Activated naive CD8-positive, alpha-beta T cell treated with anti-CD3 and anti-CD28 coated beads, Interleukin-2, amount 10 ng/mL, durations not matched to agents 7 days and 5 days (primary cell): ENCODE measurements at regions not wholly inside any gene's neighbourhood (a gene's known extent, or its start where the extent isn't known, plus 50 kb on each side); places are given as distances from the start of the nearest gene placed in this dataset.
A peak's percentile ranks its signal among the peaks of the same experiment; 100 is the strongest.
"Not testable (repeated sequence)": the region's sequence is repeated elsewhere in the genome, so short reads cannot be mapped to it uniquely, and the experiment has no call there.

Source experiments
- ATAC-seq: fragments of 150-1000 bp; cut with Tn5 transposase; one replicate; pipeline ENCODE4 v1.10.0; 2021; ENCODE audit warnings: low read depth, moderate library complexity
- POLR2A ChIA-PET: fragments of 350-600 bp; sonication (Branson Sonifier 250); formaldehyde crosslinking; loops from one replicate; lab custom pipeline; 2021; ENCODE audit warnings: antibody characterized with exemption; lab: Charles Lee
- DNase-seq: peaks from one replicate; pipeline ENCODE4 v3.0.0; 2021
- H3K27ac Mint-ChIP-seq: one replicate; pipeline ENCODE4 v1.8.0; 2022; ENCODE audit warnings: mild to moderate bottlenecking, mixed read lengths
- H3K27me3 Mint-ChIP-seq: one replicate; pipeline ENCODE4 v1.8.0; 2022; ENCODE audit warnings: mild to moderate bottlenecking, moderate library complexity, mixed read lengths
- H3K36me3 Mint-ChIP-seq: one replicate; pipeline ENCODE4 v1.8.0; 2021; ENCODE audit warnings: mild to moderate bottlenecking, mixed read lengths
- H3K4me1 Mint-ChIP-seq: one replicate; pipeline ENCODE4 v1.8.0; 2021; ENCODE audit warnings: mixed read lengths
- H3K4me3 Mint-ChIP-seq: one replicate; pipeline ENCODE4 v1.8.0; 2022; ENCODE audit warnings: mild to moderate bottlenecking, moderate library complexity, mixed read lengths
- H3K9me3 Mint-ChIP-seq: one replicate; pipeline ENCODE4 v1.8.0; 2021; ENCODE audit warnings: mixed read lengths

GRCh38 chr12:68539615-68539952 is 71.1 kb upstream of the RAP1B start:
- Mint-ChIP-seq H3K4me1 (peaks cover 52% of the 10 kb centered on the region), H3K27ac (peak overlapping the region; percentile 91), H3K9me3 (peaks cover 4% of the 10 kb centered on the region), H3K4me3 (peak overlapping the region; percentile 82), H3K36me3 (peaks cover 12% of the 10 kb centered on the region), H3K27me3 (no peaks in the 10 kb centered on the region)
- DNase-seq (no peak), ATAC-seq (no peak)
- POLR2A ChIA-PET = interaction anchor here (0.9 to 2.3 kb wide), 10 partner anchors 10 to 175 kb away, joined by 3 to 15 read pairs (median 5); partner anchors contain the start of gene RAP1B

DNA sequence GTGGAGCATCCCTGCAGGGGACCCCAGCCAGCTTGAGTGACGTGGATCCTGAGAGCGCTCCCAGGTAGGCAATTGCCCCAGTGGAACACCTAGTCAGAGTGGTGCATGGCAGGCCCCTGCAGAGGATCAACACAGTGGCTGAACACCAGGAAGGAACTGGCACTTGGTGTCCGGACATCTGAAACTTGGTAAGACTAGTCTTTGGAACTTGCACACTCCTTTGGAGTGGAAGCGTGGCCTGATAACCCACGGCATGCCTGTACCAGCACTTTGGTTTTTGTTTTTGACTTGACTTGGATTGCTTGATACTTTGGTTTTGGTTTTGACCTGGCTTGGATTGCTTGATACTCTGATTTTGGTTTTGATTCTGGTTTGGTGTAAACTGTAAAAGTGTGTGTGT is 69.9 kb upstream of the RAP1B start:
- H3K4me1 Mint-ChIP-seq = peaks cover 52% of the 10 kb centered on the region
- POLR2A ChIA-PET, ATAC-seq, H3K27me3 Mint-ChIP-seq, H3K9me3 Mint-ChIP-seq, DNase-seq: not testable (repeated sequence)
- peaks cover 15% of the 10 kb centered on the region for H3K36me3 Mint-ChIP-seq
- peak overlapping the region; percentile 11 for H3K4me3 Mint-ChIP-seq
- peak overlapping the region; percentile 74 for H3K27ac Mint-ChIP-seq

GRCh38 chr12:68547318-68547717 is 63.4 kb upstream of the RAP1B start:
- H3K4me3 Mint-ChIP-seq, H3K4me1 Mint-ChIP-seq, H3K27me3 Mint-ChIP-seq, ATAC-seq, H3K27ac Mint-ChIP-seq, DNase-seq, POLR2A ChIA-PET: not testable (repeated sequence)
- peaks cover 18% of the 10 kb centered on the region for H3K9me3 Mint-ChIP-seq
- peaks cover 17% of the 10 kb centered on the region for H3K36me3 Mint-ChIP-seq

GRCh38 chr12:68552605-68553195 is 58.0 kb upstream of the RAP1B start:
- peaks cover 10% of the 10 kb centered on the region for H3K36me3 Mint-ChIP-seq
- H3K4me3 Mint-ChIP-seq, H3K27ac Mint-ChIP-seq, H3K4me1 Mint-ChIP-seq, DNase-seq, ATAC-seq, H3K27me3 Mint-ChIP-seq, POLR2A ChIA-PET: not testable (repeated sequence)
- peaks cover 10% of the 10 kb centered on the region for H3K9me3 Mint-ChIP-seq

- no peak overlapping the region for H3K27ac Mint-ChIP-seq
- ATAC-seq (no peak), DNase-seq (no peak)
- POLR2A ChIA-PET = no interaction called here
- H3K36me3 Mint-ChIP-seq = peaks cover 4% of the 10 kb centered on the region
- H3K27me3 Mint-ChIP-seq = no peaks in the 10 kb centered on the region
- no peak overlapping the region for H3K4me3 Mint-ChIP-seq
- H3K4me1 Mint-ChIP-seq = peaks cover 15% of the 10 kb centered on the region
- peaks cover 1% of the 10 kb centered on the region for H3K9me3 Mint-ChIP-seq
Measured at GRCh38 chr12:68557011-68557730, 53.5 kb upstream of the RAP1B start.

DNA sequence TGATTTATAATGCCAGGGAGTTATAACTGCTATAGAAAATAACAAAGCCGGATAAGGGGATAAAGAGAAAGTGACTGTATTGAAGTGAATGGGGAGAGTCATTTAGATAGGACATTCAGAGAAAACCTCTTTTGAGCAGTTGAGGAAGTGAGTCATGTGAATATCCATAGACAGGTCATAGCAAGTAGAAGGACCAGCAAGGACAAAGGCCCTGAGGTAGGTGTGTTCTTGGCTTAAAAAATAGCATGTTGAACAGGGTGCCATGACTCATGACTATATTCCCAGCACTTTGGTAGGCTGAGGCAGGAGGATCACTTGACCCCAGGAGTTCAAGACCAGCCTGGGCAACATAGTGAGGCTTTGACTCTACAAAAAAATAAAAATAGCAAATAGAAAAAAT is 51.5 kb upstream of the RAP1B start:
- Mint-ChIP-seq H3K27ac (no peak overlapping the region), H3K36me3 (peaks cover 4% of the 10 kb centered on the region), H3K4me3 (no peak overlapping the region), H3K9me3 (peaks cover 1% of the 10 kb centered on the region), H3K27me3 (no peaks in the 10 kb centered on the region), H3K4me1 (peaks cover 20% of the 10 kb centered on the region)
- ATAC-seq = no peak
- DNase-seq = no peak
- POLR2A ChIA-PET = no interaction called here

DNA sequence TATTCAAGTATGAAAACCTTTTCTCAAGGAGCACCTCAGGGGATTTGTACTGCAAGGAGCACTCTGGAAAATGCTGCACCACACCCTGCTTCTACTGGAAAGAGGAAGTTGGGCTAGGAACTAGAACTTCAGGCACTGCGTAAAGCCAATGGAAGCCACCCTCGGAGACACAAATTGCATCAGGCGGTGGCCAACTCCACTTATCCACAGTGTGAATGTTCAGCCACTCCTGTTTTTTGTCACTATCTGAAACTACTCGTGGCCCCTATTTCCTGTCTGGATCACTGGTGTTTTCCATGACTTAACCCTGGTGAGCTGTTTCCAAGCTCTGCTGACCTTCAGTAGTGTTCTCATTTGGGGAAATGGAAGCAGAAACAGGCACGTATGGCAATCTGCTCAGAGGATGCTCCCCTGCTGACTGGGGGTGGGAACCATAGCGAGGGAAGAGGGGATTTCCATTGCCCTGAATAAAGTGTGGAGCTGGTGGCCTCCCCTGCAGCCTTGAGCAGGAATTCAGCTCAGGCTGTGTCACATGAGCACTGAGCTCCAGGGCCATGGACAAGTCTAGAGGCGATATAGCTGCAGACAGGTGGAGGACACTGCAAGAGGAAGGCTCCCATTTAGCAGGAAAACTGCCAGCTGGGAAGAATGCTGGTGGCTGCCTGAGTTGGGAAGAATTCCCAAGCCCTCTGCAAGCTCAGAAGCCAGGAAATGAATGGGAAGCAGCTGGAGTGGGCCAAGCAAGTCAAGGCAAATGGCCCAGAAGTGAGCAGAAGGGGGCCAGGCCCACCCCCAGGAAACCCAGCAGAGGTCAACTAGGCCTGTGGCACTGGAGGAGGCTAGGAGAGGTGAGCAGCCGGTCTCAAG is 50.5 kb upstream of the RAP1B start:
- ATAC-seq (no peak), DNase-seq (no peak)
- POLR2A ChIA-PET = no interaction called here
- no peaks in the 10 kb centered on the region for H3K9me3 Mint-ChIP-seq
- H3K27me3 Mint-ChIP-seq = no peaks in the 10 kb centered on the region
- H3K36me3 Mint-ChIP-seq = peaks cover 4% of the 10 kb centered on the region
- H3K4me1 Mint-ChIP-seq = peaks cover 26% of the 10 kb centered on the region
- H3K27ac Mint-ChIP-seq = no peak overlapping the region
- no peak overlapping the region for H3K4me3 Mint-ChIP-seq

GRCh38 chr12:68560851-68561422 is 49.8 kb upstream of the RAP1B start:
- no peak for DNase-seq
- Mint-ChIP-seq H3K27ac (no peak overlapping the region), H3K9me3 (no peaks in the 10 kb centered on the region), H3K27me3 (no peaks in the 10 kb centered on the region), H3K36me3 (peaks cover 2% of the 10 kb centered on the region), H3K4me1 (peaks cover 32% of the 10 kb centered on the region), H3K4me3 (no peak overlapping the region)
- POLR2A ChIA-PET = no interaction called here
- ATAC-seq = no peak
